GM13976 (cell line): ENCODE measurements at regions not wholly inside any gene's neighbourhood (a gene's known extent, or its start where the extent isn't known, plus 50 kb on each side); places are given as distances from the start of the nearest gene placed in this dataset.
"Not testable (repeated sequence)": the region's sequence is repeated elsewhere in the genome, so short reads cannot be mapped to it uniquely, and the experiment has no call there.

ENCODE experiments used
- DNase-seq: peaks from one replicate; pipeline ENCODE4 v3.0.0; 2012; ENCODE audit warnings: low spot score
- CTCF ChIP-seq: IDR thresholded peaks from 2 replicates; pipeline ENCODE4 v1.5.1; 2012; ENCODE audit warnings: borderline replicate concordance, mild to moderate bottlenecking; ENCODE audit not compliant: insufficient read depth; ENCODE audit errors: extremely low read depth, missing control alignments, control extremely low read depth
- in situ Hi-C: fragments of 300-500 bp; cut with MboI; formaldehyde crosslinking; loops from one replicate; pipeline ENCODE4 v1.12.0; 2022; ENCODE audit warnings: low sequenced_read_pairs, mixed read lengths, inconsistent platforms; ENCODE audit not compliant: unreplicated experiment

GRCh38 chr12:90801776-90802175, 153.2 kb downstream of the CCER1 start:
- TF ChIP-seq CTCF, result no peak
- in situ Hi-C loops, result no loop called here
- no peak for DNase-seq

- in situ Hi-C loops, result no loop called here
- no peak for TF ChIP-seq CTCF
- no peak for DNase-seq
Measured at GRCh38 chr12:90794212-90794611, 160.8 kb downstream of the CCER1 start.

GRCh38 chr12:90792718-90793117, 162.3 kb downstream of the CCER1 start:
- in situ Hi-C loops, result not testable (repeated sequence)

GRCh38 chr12:90791445-90791844, 163.5 kb downstream of the CCER1 start:
- no peak for DNase-seq

More at GRCh38 chr12:90792718-90793117, 162.3 kb downstream of the CCER1 start:
- not testable (repeated sequence) for DNase-seq

GRCh38 chr12:90790747-90791146, 164.2 kb downstream of the CCER1 start:
- in situ Hi-C loops, result no loop called here
- no peak for TF ChIP-seq CTCF
- DNase-seq, result no peak

More at GRCh38 chr12:90791445-90791844, 163.5 kb downstream of the CCER1 start:
- in situ Hi-C loops, result no loop called here
- no peak for TF ChIP-seq CTCF

GRCh38 chr12:90773491-90773890, 181.5 kb downstream of the CCER1 start:
- no peak for TF ChIP-seq CTCF

GRCh38 chr12:90770861-90771260, 184.1 kb downstream of the CCER1 start:
- in situ Hi-C loops, result no loop called here
- no peak for TF ChIP-seq CTCF

More at GRCh38 chr12:90773491-90773890, 181.5 kb downstream of the CCER1 start:
- in situ Hi-C loops, result no loop called here
- DNase-seq, result no peak

More at GRCh38 chr12:90770861-90771260, 184.1 kb downstream of the CCER1 start:
- no peak for DNase-seq
